HG03108 (cell line): ENCODE measurements at regions not wholly inside any gene's neighbourhood (a gene's known extent, or its start where the extent isn't known, plus 50 kb on each side); places are given as distances from the start of the nearest gene placed in this dataset.

Experiments
- ATAC-seq: cut with Tn5 transposase; IDR thresholded peaks from one replicate; pipeline ENCODE4 v1.9.1; 2021; ENCODE audit warnings: moderate library complexity; ENCODE audit not compliant: unreplicated experiment

GRCh38 chr10:65847436-65848230, 1078.2 kb upstream of the LRRTM3 start:
- ATAC-seq: no peak

DNA sequence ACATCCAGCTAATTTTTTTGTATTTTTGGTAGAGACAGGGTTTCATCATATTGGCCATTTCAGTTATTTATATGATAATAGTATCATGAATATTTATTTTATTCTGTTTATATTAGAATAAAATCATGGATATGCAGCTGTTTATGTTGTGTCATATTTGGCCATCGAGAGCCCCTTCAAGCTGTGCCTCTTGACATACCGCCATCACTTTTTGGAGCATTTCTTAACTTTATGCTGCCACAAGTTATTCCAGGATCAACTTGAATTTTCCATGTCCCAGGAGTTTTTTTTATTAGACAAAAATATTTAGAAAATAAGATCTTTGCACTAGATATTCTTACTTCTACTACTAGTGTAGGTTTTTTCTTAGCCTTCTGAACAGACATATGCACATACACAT, 1067.0 kb upstream of the LRRTM3 start:
- ATAC-seq: no peak

- ATAC-seq: peak; percentile 45
Measured at GRCh38 chr10:65861249-65861648, 1064.6 kb upstream of the LRRTM3 start.
